IMR-90 (cell line): ENCODE measurements at regions not wholly inside any gene's neighbourhood (a gene's known extent, or its start where the extent isn't known, plus 50 kb on each side); places are given as distances from the start of the nearest gene placed in this dataset.

ENCODE experiments used
- ATAC-seq: fragments of 200-7000 bp; cut with Tn5 transposase; 2 replicates; pipeline ENCODE4 v1.9.1; 2020; ENCODE audit warnings: low read depth, mild to moderate bottlenecking, moderate library complexity
- BruUV-seq: library from RNA; stranded (reverse); fragments of 400-500 nt; replicated peaks from 2 replicates; lab custom pipeline; 2021; lab: Mats Ljungman, UMichigan
- CTCF ChIA-PET: fragments of 300-600 bp; formaldehyde crosslinking; extraction: SDS; loops from one replicate; lab custom pipeline; 2021; ENCODE audit warnings: antibody characterized with exemption; lab: Yijun Ruan, JAX
- POLR2A ChIA-PET: fragments of 300-600 bp; sonication (Branson Sonifier 250); formaldehyde crosslinking; loops from one replicate; lab custom pipeline; 2022; ENCODE audit warnings: antibody characterized with exemption; ENCODE audit not compliant: unreplicated experiment; lab: Charles Lee
- DNase-seq: peaks from one replicate; pipeline ENCODE4 v3.0.0; 2013
- H2AFZ ChIP-seq: replicated peaks from 2 replicates; pipeline ENCODE3; 2013; ENCODE audit warnings: low read length, mild to moderate bottlenecking; ENCODE audit not compliant: poor library complexity
- H2AK5ac ChIP-seq: 2 replicates; pipeline ENCODE4 v1.6.1; 2013; ENCODE audit warnings: low read depth, low read length, inconsistent platforms
- H2AK9ac ChIP-seq: replicated peaks from 2 replicates; pipeline ENCODE3; 2013; ENCODE audit warnings: mild to moderate bottlenecking, low read depth, low read length, moderate library complexity; ENCODE audit not compliant: poor library complexity
- H2BK120ac ChIP-seq: 2 replicates; pipeline ENCODE4 v1.6.1; 2013; ENCODE audit warnings: low read depth, low read length, inconsistent platforms
- H2BK15ac ChIP-seq: 3 replicates; pipeline ENCODE4 v1.6.1; 2013; ENCODE audit warnings: low read depth, low read length, inconsistent platforms
- H2BK20ac ChIP-seq: 2 replicates; pipeline ENCODE4 v1.6.1; 2013; ENCODE audit warnings: low read depth, mild to moderate bottlenecking, inconsistent platforms, low read length, moderate library complexity
- H2BK5ac ChIP-seq: 2 replicates; pipeline ENCODE4 v1.6.1; 2013; ENCODE audit warnings: mild to moderate bottlenecking, low read depth, low read length, inconsistent platforms; ENCODE audit not compliant: poor library complexity, severe bottlenecking
- H3K14ac ChIP-seq: replicated peaks from 2 replicates; pipeline ENCODE4 v1.6.1; 2013; ENCODE audit warnings: low read depth, low read length, inconsistent platforms
- H3K18ac ChIP-seq: 2 replicates; pipeline ENCODE4 v1.6.1; 2013; ENCODE audit warnings: low read depth, low read length, control low read depth
- H3K23ac ChIP-seq: 2 replicates; pipeline ENCODE4 v1.6.1; 2013; ENCODE audit warnings: low read depth, low read length, inconsistent platforms
- H3K27ac ChIP-seq: 2 replicates; pipeline ENCODE4 v1.5.1; 2013; ENCODE audit warnings: mild to moderate bottlenecking, control low read depth, low read length; ENCODE audit not compliant: insufficient read depth
- H3K27me3 ChIP-seq: 2 replicates; pipeline ENCODE4 v1.6.1; 2013; ENCODE audit warnings: low read length; ENCODE audit not compliant: control insufficient read depth, insufficient read depth
- H3K36me3 ChIP-seq: 2 replicates; pipeline ENCODE4 v1.6.1; 2013; ENCODE audit warnings: low read length, mixed read lengths; ENCODE audit not compliant: control insufficient read depth, insufficient read depth
- H3K4ac ChIP-seq: 2 replicates; pipeline ENCODE4 v1.6.1; 2013; ENCODE audit warnings: low read depth, low read length, inconsistent platforms
- H3K4me1 ChIP-seq: 2 replicates; pipeline ENCODE4 v1.6.1; 2013; ENCODE audit warnings: low read length, mixed read lengths; ENCODE audit not compliant: control insufficient read depth, insufficient read depth
- H3K4me2 ChIP-seq: 2 replicates; pipeline ENCODE4 v1.6.1; 2013; ENCODE audit warnings: low read depth, mild to moderate bottlenecking, control low read depth, low read length, moderate library complexity
- H3K4me3 ChIP-seq: 2 replicates; pipeline ENCODE4 v1.5.1; 2013; ENCODE audit warnings: low read depth, mild to moderate bottlenecking, control low read depth, low read length, moderate library complexity; ENCODE audit not compliant: insufficient read depth
- H3K56ac ChIP-seq: 2 replicates; pipeline ENCODE4 v1.6.1; 2013; ENCODE audit warnings: low read length, inconsistent platforms; ENCODE audit not compliant: insufficient read depth; ENCODE audit errors: extremely low read depth
- H3K79me1 ChIP-seq, 2 experiments: 2 replicates each; pipeline ENCODE4 v1.6.1; 2013; ENCODE audit warnings: low read length in 2 of 2, inconsistent platforms in 1 of 2, low read depth in 1 of 2
- H3K9ac ChIP-seq: 2 replicates; pipeline ENCODE4 v1.6.1; 2013; ENCODE audit warnings: low read depth, low read length, control low read depth
- H3K9me1 ChIP-seq: 2 replicates; pipeline ENCODE4 v1.6.1; 2013; ENCODE audit warnings: low read length, inconsistent platforms; ENCODE audit not compliant: insufficient read depth
- H3K9me3 ChIP-seq: 2 replicates; pipeline ENCODE4 v1.6.1; 2013; ENCODE audit warnings: low read length; ENCODE audit not compliant: control insufficient read depth, insufficient read depth
- H4K20me1 ChIP-seq: 2 replicates; pipeline ENCODE4 v1.6.1; 2013; ENCODE audit warnings: low read length, inconsistent platforms; ENCODE audit not compliant: insufficient read depth
- H4K5ac ChIP-seq: 2 replicates; pipeline ENCODE4 v1.6.1; 2013; ENCODE audit warnings: mild to moderate bottlenecking, low read depth, low read length, control low read depth
- H4K8ac ChIP-seq, 2 experiments: 2 replicates each; pipeline ENCODE4 v1.6.1; 2013; ENCODE audit warnings: low read depth in 2 of 2, low read length in 2 of 2, control low read depth in 1 of 2, inconsistent platforms in 1 of 2
- H4K91ac ChIP-seq: 2 replicates; pipeline ENCODE4 v1.6.1; 2013; ENCODE audit warnings: low read depth, low read length, inconsistent platforms; ENCODE audit not compliant: insufficient read depth
- BHLHE40 ChIP-seq: fragments of 150-350 bp; IDR thresholded peaks from 2 replicates; pipeline ENCODE4 v1.6.1; 2016; ENCODE audit warnings: mild to moderate bottlenecking, low read depth, low read length
- CEBPB ChIP-seq: IDR thresholded peaks from 2 replicates; pipeline ENCODE4 v1.6.1; 2012; ENCODE audit warnings: low read depth, low read length, improper control_type of control experiment
- CHD1 ChIP-seq: IDR thresholded peaks from 2 replicates; pipeline ENCODE4 v1.6.1; 2012; ENCODE audit warnings: low read depth, low read length, improper control_type of control experiment
- ELK1 ChIP-seq: fragments of 150-350 bp; IDR thresholded peaks from 2 replicates; pipeline ENCODE4 v1.6.1; 2016; ENCODE audit warnings: low read depth, mild to moderate bottlenecking, low read length, moderate library complexity, borderline replicate concordance
- FOS ChIP-seq: fragments of 150-350 bp; IDR thresholded peaks from 2 replicates; pipeline ENCODE4 v1.6.1; 2016; ENCODE audit warnings: low read depth, low read length
- MAFK ChIP-seq: IDR thresholded peaks from 2 replicates; pipeline ENCODE4 v1.6.1; 2012; ENCODE audit warnings: low read depth, low read length, improper control_type of control experiment
- MAZ ChIP-seq: IDR thresholded peaks from 2 replicates; pipeline ENCODE4 v1.6.1; 2012; ENCODE audit warnings: low read depth, mild to moderate bottlenecking, low read length, improper control_type of control experiment, moderate library complexity, borderline replicate concordance
- MXI1 ChIP-seq: IDR thresholded peaks from 2 replicates; pipeline ENCODE4 v1.6.1; 2012; ENCODE audit warnings: low read depth, mild to moderate bottlenecking, low read length, moderate library complexity, borderline replicate concordance
- NFE2L2 ChIP-seq: fragments of 150-350 bp; IDR thresholded peaks from 2 replicates; pipeline ENCODE4 v1.6.1; 2016; ENCODE audit warnings: low read depth, mild to moderate bottlenecking, low read length
- POLR2A ChIP-seq: IDR thresholded peaks from 2 replicates; pipeline ENCODE4 v1.6.1; 2012; ENCODE audit warnings: mild to moderate bottlenecking, low read depth, low read length
- RAD21 ChIP-seq: IDR thresholded peaks from 2 replicates; pipeline ENCODE4 v1.6.1; 2012; ENCODE audit warnings: low read length, improper control_type of control experiment
- RCOR1 ChIP-seq: IDR thresholded peaks from 2 replicates; pipeline ENCODE4 v1.6.1; 2012; ENCODE audit warnings: mild to moderate bottlenecking, low read length, improper control_type of control experiment; ENCODE audit not compliant: insufficient replicate concordance
- RFX5 ChIP-seq: IDR thresholded peaks from 2 replicates; pipeline ENCODE4 v1.8.0; 2012; ENCODE audit warnings: low read depth, mild to moderate bottlenecking, low read length, moderate library complexity
- SMC3 ChIP-seq: fragments of 150-350 bp; IDR thresholded peaks from 2 replicates; pipeline ENCODE4 v1.6.1; 2016; ENCODE audit warnings: low read depth, mild to moderate bottlenecking, antibody characterized with exemption, low read length, moderate library complexity
- USF2 ChIP-seq: fragments of 150-350 bp; IDR thresholded peaks from 2 replicates; pipeline ENCODE4 v1.6.1; 2017; ENCODE audit warnings: mild to moderate bottlenecking, antibody characterized with exemption, low read length, low read depth
- WGBS, 2 experiments: methylation state at CpG; one replicate each; pipeline versions ENCODE4 v1.1.5 to v1.1.7; 2013; ENCODE audit warnings: missing lambda C conversion rate in 2 of 2; ENCODE audit not compliant: insufficient read length in 1 of 2; ENCODE audit errors: extremely low coverage in 2 of 2; 5-methylcytosine and 5-hydroxymethylcytosine counted together
- dilution Hi-C: fragments of 300-500 bp; cut with HindIII; formaldehyde crosslinking; loops from one replicate; pipeline ENCODE4 v1.14.3; 2018; ENCODE audit warnings: low sequenced_read_pairs; ENCODE audit not compliant: unreplicated experiment
- in situ Hi-C: fragments of 300-500 bp; cut with MboI; formaldehyde crosslinking; loops from 3 replicates; pipeline ENCODE4 v1.14.3; 2019; ENCODE audit warnings: low sequenced_read_pairs, inconsistent platforms, mixed read lengths
- intact Hi-C: fragments of 100-400 bp; cut with micrococcal nuclease; formaldehyde crosslinking; loops from 2 replicates; pipeline ENCODE4 v1.10.0; 2022
- TF ChIP-seq, protein P1 (sequence below): conservative IDR thresholded peaks from 2 replicates; pipeline ENCODE4 v1.5.1; 2012; ENCODE audit warnings: mild to moderate bottlenecking, low read depth, low read length, improper control_type of control experiment

DNA sequence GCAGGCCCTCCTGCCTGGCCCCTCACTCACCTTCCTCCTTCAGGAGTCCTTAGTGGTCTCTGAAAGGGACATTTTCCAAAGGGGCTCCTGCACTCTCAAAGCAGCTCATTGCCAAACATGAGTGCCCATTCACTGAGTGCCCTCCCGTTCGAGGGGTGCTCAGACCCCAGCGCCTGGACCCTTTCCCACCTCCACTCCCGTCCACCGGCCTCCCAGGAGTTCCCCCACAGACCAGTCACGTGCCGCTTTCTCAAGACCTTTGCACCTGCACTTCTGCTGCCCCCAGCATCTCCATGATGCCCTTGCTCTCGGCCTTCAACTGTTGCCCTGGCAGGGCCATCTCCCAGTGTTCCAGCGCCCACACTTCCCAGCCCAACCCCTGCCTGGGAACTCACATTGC is 89.5 kb downstream of the ADRA2C start:
- H2BK20ac ChIP-seq: no peak overlapping the region
- BruUV-seq: no TSS peak
- no peak overlapping the region for H3K18ac ChIP-seq
- H2BK120ac ChIP-seq: no peak overlapping the region
- no peak overlapping the region for H2BK15ac ChIP-seq
- H4K5ac ChIP-seq: no peak overlapping the region
- H4K8ac ChIP-seq: no peak overlapping the region
- peaks cover 51% of the 10 kb centered on the region for H3K27me3 ChIP-seq
- no peak overlapping the region for H3K23ac ChIP-seq
- H3K4me3 ChIP-seq: no peak overlapping the region
- H3K4me1 ChIP-seq: no peaks in the 10 kb centered on the region
- H2AFZ ChIP-seq: no peak overlapping the region
- H3K9me3 ChIP-seq: no peaks in the 10 kb centered on the region
- ChIA-PET POLR2A (no interaction called here), CTCF (interaction anchor here (0.9 kb wide), 1 partner anchor 11 kb away, joined by 3 read pairs; no protein-coding TSS in a partner anchor)
- no peak overlapping the region for H3K4me2 ChIP-seq
- H3K36me3 ChIP-seq: no peaks in the 10 kb centered on the region
- no peak overlapping the region for H3K14ac ChIP-seq
- no peaks in the 10 kb centered on the region for H4K20me1 ChIP-seq
- DNase-seq (no peak), ATAC-seq (no peak)
- H3K9me1 ChIP-seq: no peaks in the 10 kb centered on the region
- H2AK5ac ChIP-seq: no peak overlapping the region
- H3K4ac ChIP-seq: no peak overlapping the region
- no peak overlapping the region for H2AK9ac ChIP-seq
- in situ Hi-C loops (no loop called here), dilution Hi-C loops (no loop called here), intact Hi-C loops (no loop called here)
- 83% methylated on average over 3 of the region's 9 CpGs; no CpG with 5 or more reads in 1 of the 2 experiments for whole genome bisulfite sequencing, 2 experiments
- no peak overlapping the region for H3K27ac ChIP-seq
- H4K91ac ChIP-seq: no peak overlapping the region
- H2BK5ac ChIP-seq: no peak overlapping the region
- no peak overlapping the region for H3K56ac ChIP-seq
- TF ChIP-seq MXI1 (no peak), RCOR1 (no peak), CHD1 (no peak), NFE2L2 (no peak), MAFK (no peak), USF2 (no peak), POLR2A (no peak), SMC3 (no peak), BHLHE40 (no peak), MAZ (no peak), FOS (no peak), ELK1 (no peak), CEBPB (no peak), RAD21 (no peak), RFX5 (no peak)
- TF ChIP-seq, protein P1, sequence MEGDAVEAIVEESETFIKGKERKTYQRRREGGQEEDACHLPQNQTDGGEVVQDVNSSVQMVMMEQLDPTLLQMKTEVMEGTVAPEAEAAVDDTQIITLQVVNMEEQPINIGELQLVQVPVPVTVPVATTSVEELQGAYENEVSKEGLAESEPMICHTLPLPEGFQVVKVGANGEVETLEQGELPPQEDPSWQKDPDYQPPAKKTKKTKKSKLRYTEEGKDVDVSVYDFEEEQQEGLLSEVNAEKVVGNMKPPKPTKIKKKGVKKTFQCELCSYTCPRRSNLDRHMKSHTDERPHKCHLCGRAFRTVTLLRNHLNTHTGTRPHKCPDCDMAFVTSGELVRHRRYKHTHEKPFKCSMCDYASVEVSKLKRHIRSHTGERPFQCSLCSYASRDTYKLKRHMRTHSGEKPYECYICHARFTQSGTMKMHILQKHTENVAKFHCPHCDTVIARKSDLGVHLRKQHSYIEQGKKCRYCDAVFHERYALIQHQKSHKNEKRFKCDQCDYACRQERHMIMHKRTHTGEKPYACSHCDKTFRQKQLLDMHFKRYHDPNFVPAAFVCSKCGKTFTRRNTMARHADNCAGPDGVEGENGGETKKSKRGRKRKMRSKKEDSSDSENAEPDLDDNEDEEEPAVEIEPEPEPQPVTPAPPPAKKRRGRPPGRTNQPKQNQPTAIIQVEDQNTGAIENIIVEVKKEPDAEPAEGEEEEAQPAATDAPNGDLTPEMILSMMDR: no peak
- no peaks in the 10 kb centered on the region for H3K79me1 ChIP-seq
- H3K9ac ChIP-seq: no peak overlapping the region
